H1 (cell line): ENCODE measurements at regions not wholly inside any gene's neighbourhood (a gene's known extent, or its start where the extent isn't known, plus 50 kb on each side); places are given as distances from the start of the nearest gene placed in this dataset.
A peak's percentile ranks its signal among the peaks of the same experiment; 100 is the strongest.

ENCODE experiments used
- GABPA ChIP-seq: IDR thresholded peaks from 2 replicates; pipeline ENCODE4 v1.6.1; 2011; ENCODE audit warnings: mild to moderate bottlenecking, low read length, moderate library complexity, borderline replicate concordance; ENCODE audit not compliant: insufficient read depth
- JUND ChIP-seq: IDR thresholded peaks from 2 replicates; pipeline ENCODE4 v1.6.1; 2011; ENCODE audit warnings: mild to moderate bottlenecking, improper control_type of control experiment, low read length
- KDM5A ChIP-seq: fragments of 200-600 bp; IDR thresholded peaks from 2 replicates; pipeline ENCODE4 v1.7.1; 2012; ENCODE audit warnings: mild to moderate bottlenecking, low read length, inconsistent platforms, mixed read lengths
- POLR2A ChIP-seq, 2 experiments: IDR thresholded peaks; 1 replicate in 1 of 2; 2 replicates in 1 of 2; pipeline ENCODE4 v1.6.1; 2011; ENCODE audit warnings: low read depth in 2 of 2, low read length in 2 of 2, mild to moderate bottlenecking in 2 of 2; ENCODE audit errors: control extremely low read depth in 1 of 2
- RAD21 ChIP-seq, 2 experiments: IDR thresholded peaks in 1 of 2; conservative IDR thresholded peaks in 1 of 2; 2 replicates each; pipeline ENCODE4 v1.6.1; 2011; ENCODE audit warnings: low read depth in 2 of 2, low read length in 2 of 2, improper control_type of control experiment in 1 of 2, inconsistent platforms in 1 of 2, mild to moderate bottlenecking in 1 of 2, moderate library complexity in 1 of 2
- SRF ChIP-seq: IDR thresholded peaks from 2 replicates; pipeline ENCODE4 v1.6.1; 2011; ENCODE audit warnings: mild to moderate bottlenecking, low read depth, low read length, moderate library complexity
- TF ChIP-seq, protein P1 (sequence below): IDR thresholded peaks from 2 replicates; pipeline ENCODE4 v1.6.1; 2011; ENCODE audit warnings: low read length, improper control_type of control experiment
- TF ChIP-seq, protein P2 (sequence below): IDR thresholded peaks from 2 replicates; pipeline ENCODE4 v1.6.1; 2012; ENCODE audit warnings: low read length, inconsistent platforms

DNA sequence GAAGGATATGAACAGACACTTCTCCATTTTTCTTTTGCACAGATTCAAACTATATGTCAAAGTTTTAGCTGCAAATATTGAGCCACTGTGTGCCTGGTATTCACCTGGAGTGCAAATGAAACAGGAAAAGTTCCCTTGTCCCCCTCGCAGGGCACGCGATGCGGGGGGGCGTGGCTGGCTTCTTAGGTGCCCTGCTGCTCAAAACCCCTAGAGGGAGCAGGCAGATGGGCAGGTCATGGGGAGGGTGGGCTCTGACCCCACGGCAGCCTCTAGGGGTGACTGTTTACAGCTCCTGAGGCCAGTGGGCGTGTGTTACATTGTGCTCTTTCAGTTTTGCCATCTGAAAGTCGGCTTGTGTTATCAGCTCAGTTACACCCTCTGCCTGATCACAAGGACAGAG is 931.2 kb upstream of the B3GALT2 start (continued):
- TF ChIP-seq, protein P1, sequence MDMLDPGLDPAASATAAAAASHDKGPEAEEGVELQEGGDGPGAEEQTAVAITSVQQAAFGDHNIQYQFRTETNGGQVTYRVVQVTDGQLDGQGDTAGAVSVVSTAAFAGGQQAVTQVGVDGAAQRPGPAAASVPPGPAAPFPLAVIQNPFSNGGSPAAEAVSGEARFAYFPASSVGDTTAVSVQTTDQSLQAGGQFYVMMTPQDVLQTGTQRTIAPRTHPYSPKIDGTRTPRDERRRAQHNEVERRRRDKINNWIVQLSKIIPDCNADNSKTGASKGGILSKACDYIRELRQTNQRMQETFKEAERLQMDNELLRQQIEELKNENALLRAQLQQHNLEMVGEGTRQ, result no peak
- TF ChIP-seq RAD21 (IDR thresholded peaks at IDR 0.05 in 1 of 2, conservative IDR thresholded peaks at IDR 0.05 in 1 of 2; ENCODE audit: low read depth in 2 of 2, low read length in 2 of 2) (peak; percentile 48 to 63), POLR2A (IDR thresholded peaks at IDR 0.05; ENCODE audit: control extremely low read depth in 1 of 2, low read depth in 2 of 2, low read length in 2 of 2) (no peak), JUND (no peak), KDM5A (no peak), GABPA (no peak), SRF (no peak)
- TF ChIP-seq, protein P2, sequence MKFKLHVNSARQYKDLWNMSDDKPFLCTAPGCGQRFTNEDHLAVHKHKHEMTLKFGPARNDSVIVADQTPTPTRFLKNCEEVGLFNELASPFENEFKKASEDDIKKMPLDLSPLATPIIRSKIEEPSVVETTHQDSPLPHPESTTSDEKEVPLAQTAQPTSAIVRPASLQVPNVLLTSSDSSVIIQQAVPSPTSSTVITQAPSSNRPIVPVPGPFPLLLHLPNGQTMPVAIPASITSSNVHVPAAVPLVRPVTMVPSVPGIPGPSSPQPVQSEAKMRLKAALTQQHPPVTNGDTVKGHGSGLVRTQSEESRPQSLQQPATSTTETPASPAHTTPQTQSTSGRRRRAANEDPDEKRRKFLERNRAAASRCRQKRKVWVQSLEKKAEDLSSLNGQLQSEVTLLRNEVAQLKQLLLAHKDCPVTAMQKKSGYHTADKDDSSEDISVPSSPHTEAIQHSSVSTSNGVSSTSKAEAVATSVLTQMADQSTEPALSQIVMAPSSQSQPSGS, result no peak
